ENCODE measurements at regions not wholly inside any gene's neighbourhood (a gene's known extent, or its start where the extent isn't known, plus 50 kb on each side); places are given as distances from the start of the nearest gene placed in this dataset.

DNA sequence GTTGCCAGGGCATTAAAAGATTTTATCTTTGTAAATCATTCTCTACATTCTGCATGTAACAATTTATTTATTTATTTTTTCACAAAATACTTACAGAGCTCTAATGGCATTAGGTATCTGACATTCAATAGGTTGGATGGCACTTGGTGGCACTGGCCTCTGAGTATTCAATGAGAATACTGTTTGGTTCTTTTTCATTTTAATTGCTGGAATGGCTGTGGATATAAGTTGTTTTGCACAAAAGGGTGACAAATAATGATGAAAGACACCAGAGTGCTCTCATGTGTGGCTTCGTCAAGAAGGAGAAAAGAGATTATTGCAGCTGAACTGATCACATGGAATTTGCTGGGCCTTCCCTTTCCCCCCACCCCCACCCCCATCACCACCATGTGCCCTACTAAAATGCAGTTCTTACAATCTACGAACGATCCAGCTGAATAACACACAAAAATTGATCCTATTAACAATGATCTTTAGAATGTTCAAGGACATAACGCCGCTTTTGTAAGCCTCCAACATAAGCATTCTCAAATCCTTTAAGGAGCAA lies 195.2 kb upstream of the POU3F2 start:
- Histone ChIP-seq H3K9me3 (ENCODE audit: control insufficient read depth, insufficient read depth, low read length) (no peaks in the 10 kb centered on the region), H3K4me3 (ENCODE audit: low read depth, low read length) (no peak overlapping the region), H3K4me1 (ENCODE audit: control insufficient read depth, insufficient read depth, low read length) (peaks cover 9% of the 10 kb centered on the region), H3K36me3 (ENCODE audit: control insufficient read depth, insufficient read depth, low read length) (no peaks in the 10 kb centered on the region), H3K27me3 (ENCODE audit: control insufficient read depth, insufficient read depth, low read length) (no peaks in the 10 kb centered on the region), H3K27ac (ENCODE audit: low read depth, low read length) (peak overlapping the region; percentile 3)
- WGBS (ENCODE audit: insufficient coverage), result 17% methylated on average over 2 of the region's 5 CpGs
- DNase-seq (ENCODE audit: low read depth in 4 of 6, low spot score in 6 of 6), result peak in 2 of 6 donors; percentile 25 to 36

DNA sequence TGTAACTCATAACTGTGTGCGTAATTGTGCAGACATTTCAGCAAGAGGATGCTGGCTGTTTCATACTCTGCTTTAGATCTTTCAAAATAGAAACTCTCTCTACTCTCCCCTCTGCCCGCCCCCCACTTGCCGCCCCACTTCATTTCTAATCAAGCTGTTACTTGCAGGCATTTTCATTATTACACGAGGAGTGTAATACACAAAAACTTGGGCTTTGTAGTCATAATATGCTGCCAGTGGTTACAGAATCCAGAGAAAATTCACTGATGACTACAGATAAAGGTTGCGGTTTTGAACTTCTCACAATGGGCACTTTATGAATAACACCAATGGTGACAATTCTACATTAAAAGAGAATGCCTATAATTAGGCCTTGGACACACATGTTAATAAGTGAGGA lies 194.0 kb upstream of the POU3F2 start:
- Histone ChIP-seq H3K4me3 (ENCODE audit: low read depth, low read length) (no peak overlapping the region), H3K4me1 (ENCODE audit: control insufficient read depth, insufficient read depth, low read length) (peaks cover 6% of the 10 kb centered on the region), H3K27ac (ENCODE audit: low read depth, low read length) (peak overlapping the region; percentile 16), H3K27me3 (ENCODE audit: control insufficient read depth, insufficient read depth, low read length) (no peaks in the 10 kb centered on the region), H3K9me3 (ENCODE audit: control insufficient read depth, insufficient read depth, low read length) (no peaks in the 10 kb centered on the region), H3K36me3 (ENCODE audit: control insufficient read depth, insufficient read depth, low read length) (no peaks in the 10 kb centered on the region)
- 80% methylated on average over 2 of the region's 5 CpGs for WGBS (ENCODE audit: insufficient coverage)
- DNase-seq (ENCODE audit: low read depth in 4 of 6, low spot score in 6 of 6), result no peak

DNA sequence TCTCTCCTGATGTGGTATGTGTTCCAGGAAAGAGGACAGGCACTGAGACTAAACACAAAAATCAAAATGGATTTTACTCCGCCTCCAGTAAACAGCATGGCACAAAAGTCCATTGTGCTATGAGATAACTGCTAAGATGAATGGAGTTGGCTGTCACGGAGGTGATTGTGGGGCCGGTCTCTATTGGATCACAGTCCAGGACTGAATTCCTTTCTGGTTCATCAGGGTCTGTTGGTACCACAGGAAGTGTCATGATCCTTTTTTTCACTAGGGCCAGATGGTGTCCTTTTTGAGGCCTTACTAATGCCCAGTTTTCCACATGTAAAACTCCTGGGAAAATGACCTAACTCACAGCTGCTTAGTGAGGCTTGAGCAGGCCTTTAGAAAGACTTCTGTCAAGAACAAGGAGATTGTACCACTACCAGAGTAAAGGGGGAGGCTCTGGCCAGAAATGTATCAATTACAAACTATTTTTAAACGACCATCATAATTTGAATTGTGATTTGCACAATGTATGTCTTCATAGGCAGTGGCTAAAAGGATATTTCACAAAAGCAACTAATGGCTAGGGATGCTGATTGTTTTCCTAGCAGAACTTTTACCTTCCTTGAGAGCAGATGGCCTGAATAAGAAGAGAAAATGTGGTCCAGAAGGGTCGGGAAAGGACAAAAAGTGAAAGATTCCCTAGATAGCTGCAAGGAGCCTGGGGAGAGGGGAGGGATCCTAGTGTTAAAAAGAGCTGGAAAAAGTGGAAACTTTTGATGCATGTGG lies 192.2 kb upstream of the POU3F2 start:
- no peak overlapping the region for H3K4me3 ChIP-seq (ENCODE audit: low read depth, low read length)

DNA sequence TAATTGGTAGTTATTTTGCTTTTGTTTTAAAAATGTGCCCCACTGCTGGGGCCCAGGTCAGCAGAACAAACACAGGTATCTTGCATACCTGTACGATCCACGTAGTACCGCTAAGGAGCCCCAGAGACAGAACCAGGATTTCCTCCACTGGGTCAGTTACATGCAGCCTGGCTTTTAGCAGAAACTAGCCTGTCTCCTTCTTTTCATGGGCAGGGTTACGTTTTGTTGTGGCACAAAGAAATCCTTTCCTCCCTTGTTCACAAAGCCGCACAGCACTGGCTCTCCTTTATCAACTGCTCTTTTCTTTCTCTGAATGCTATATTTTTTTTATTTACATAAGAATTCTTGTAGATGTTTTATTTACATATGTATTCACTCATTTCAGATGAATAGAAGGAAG lies 190.3 kb upstream of the POU3F2 start:
- H3K27me3 ChIP-seq (ENCODE audit: control insufficient read depth, insufficient read depth, low read length), result no peaks in the 10 kb centered on the region
- H3K9me3 ChIP-seq (ENCODE audit: control insufficient read depth, insufficient read depth, low read length), result no peaks in the 10 kb centered on the region
- 55% methylated on average over 3 of the region's 5 CpGs for WGBS (ENCODE audit: insufficient coverage)
- no peaks in the 10 kb centered on the region for H3K36me3 ChIP-seq (ENCODE audit: control insufficient read depth, insufficient read depth, low read length)
- H3K27ac ChIP-seq (ENCODE audit: low read depth, low read length), result peak overlapping the region; percentile 22
- H3K4me3 ChIP-seq (ENCODE audit: low read depth, low read length), result no peak overlapping the region
- peaks cover 6% of the 10 kb centered on the region for H3K4me1 ChIP-seq (ENCODE audit: control insufficient read depth, insufficient read depth, low read length)
- DNase-seq (ENCODE audit: low read depth in 4 of 6, low spot score in 6 of 6), result peak in 2 of 6 donors; percentile 41 to 59

More for the DNA sequence above, 192.2 kb upstream of the POU3F2 start:
- Histone ChIP-seq H3K27ac (ENCODE audit: low read depth, low read length) (peak overlapping the region; percentile 68), H3K36me3 (ENCODE audit: control insufficient read depth, insufficient read depth, low read length) (no peaks in the 10 kb centered on the region), H3K9me3 (ENCODE audit: control insufficient read depth, insufficient read depth, low read length) (no peaks in the 10 kb centered on the region), H3K27me3 (ENCODE audit: control insufficient read depth, insufficient read depth, low read length) (no peaks in the 10 kb centered on the region), H3K4me1 (ENCODE audit: control insufficient read depth, insufficient read depth, low read length) (peaks cover 6% of the 10 kb centered on the region)
- 13% methylated on average over 3 of the region's 5 CpGs for WGBS (ENCODE audit: insufficient coverage)
- DNase-seq (ENCODE audit: low read depth in 4 of 6, low spot score in 6 of 6), result peak in 5 of 6 donors; percentile 43 to 83 (median 47)

DNA sequence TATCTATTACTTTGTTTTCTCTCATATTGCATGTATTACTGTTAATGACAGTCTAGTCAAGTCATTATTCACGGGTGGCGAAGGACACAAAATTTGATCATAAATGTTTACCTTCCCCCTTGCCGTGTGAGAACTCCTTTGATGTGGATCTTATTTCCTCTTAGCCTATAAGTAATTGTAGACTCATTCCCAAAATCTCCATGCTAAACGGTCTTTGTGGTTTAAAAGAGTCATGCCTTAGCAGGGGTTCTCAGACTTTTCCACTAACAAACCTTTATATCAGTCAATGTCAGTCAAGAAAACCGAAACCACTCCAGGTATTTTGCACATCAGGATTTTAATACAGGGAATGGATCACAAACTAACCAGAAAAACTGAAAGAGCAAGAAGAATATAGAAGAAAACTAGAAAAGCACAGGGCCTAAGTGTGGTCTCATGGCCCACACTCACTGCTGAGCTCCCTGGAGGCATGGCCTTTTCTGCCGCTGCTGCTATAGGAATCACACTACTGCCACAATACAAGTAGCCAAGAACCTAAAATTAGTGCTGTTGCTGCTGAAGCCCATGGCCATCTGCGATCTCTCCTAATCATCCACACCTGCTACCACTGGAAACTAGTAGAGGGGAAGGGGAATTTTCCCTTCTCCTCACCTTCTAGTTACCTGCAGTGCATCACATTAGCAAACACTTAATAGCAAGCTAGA lies 186.0 kb upstream of the POU3F2 start:
- Histone ChIP-seq H3K9me3 (ENCODE audit: control insufficient read depth, insufficient read depth, low read length) (no peaks in the 10 kb centered on the region), H3K4me1 (ENCODE audit: control insufficient read depth, insufficient read depth, low read length) (no peaks in the 10 kb centered on the region), H3K4me3 (ENCODE audit: low read depth, low read length) (no peak overlapping the region), H3K36me3 (ENCODE audit: control insufficient read depth, insufficient read depth, low read length) (no peaks in the 10 kb centered on the region), H3K27ac (ENCODE audit: low read depth, low read length) (no peak overlapping the region), H3K27me3 (ENCODE audit: control insufficient read depth, insufficient read depth, low read length) (no peaks in the 10 kb centered on the region)
- WGBS (ENCODE audit: insufficient coverage), result no CpG with 5 or more reads among the region's 7 CpGs
- DNase-seq (ENCODE audit: low read depth in 4 of 6, low spot score in 6 of 6), result no peak

DNA sequence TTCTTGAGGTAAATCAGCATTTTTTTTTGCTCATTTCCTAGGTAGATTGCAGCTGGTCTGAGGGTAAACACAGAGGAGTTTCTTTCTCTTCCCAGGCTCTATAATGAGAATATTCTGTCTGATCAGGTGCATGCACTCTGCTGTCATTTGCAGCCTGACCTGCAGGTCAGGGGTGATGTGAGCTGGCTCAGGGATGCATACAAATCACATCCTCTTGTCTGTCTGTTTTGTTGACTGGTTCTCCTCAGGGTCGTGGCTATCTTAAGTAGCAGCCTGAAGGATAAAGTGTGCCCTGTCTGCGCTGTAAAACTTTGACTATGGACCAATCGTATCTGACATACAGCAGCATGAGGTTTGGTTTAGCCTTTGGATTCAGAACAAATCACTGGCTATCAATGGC lies 183.4 kb upstream of the POU3F2 start:
- no peak overlapping the region for H3K27ac ChIP-seq (ENCODE audit: low read depth, low read length)
- H3K9me3 ChIP-seq (ENCODE audit: control insufficient read depth, insufficient read depth, low read length), result no peaks in the 10 kb centered on the region
- 18% methylated on average over 3 of the region's 3 CpGs for WGBS (ENCODE audit: insufficient coverage)

DNA sequence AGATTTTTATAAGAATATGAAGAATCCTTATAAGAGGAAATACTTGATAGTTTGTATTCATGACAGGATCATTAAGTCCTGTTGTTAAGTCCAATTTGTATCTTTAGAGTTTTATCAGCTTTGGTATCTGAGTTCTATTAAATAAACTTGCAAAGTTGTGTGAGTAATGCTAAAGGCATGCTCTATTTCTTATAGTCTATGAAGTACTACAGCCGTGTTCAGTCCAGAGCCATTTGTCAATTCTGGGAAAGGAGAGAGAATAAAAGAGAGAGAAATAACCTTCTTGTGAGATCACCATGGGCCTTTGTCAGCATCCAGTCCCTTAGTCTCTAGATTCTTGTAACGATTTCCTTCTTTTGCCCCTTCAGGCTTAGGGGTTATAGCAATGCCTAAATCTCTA lies 181.2 kb upstream of the POU3F2 start:
- DNase-seq (ENCODE audit: low read depth in 4 of 6, low spot score in 6 of 6), result no peak
- H3K27me3 ChIP-seq (ENCODE audit: control insufficient read depth, insufficient read depth, low read length), result no peaks in the 10 kb centered on the region
- H3K4me1 ChIP-seq (ENCODE audit: control insufficient read depth, insufficient read depth, low read length), result no peaks in the 10 kb centered on the region
- WGBS (ENCODE audit: insufficient coverage), result 67% methylated on average over 1 of the region's 2 CpGs
- no peak overlapping the region for H3K4me3 ChIP-seq (ENCODE audit: low read depth, low read length)
- H3K27ac ChIP-seq (ENCODE audit: low read depth, low read length), result no peak overlapping the region
- no peaks in the 10 kb centered on the region for H3K9me3 ChIP-seq (ENCODE audit: control insufficient read depth, insufficient read depth, low read length)
- H3K36me3 ChIP-seq (ENCODE audit: control insufficient read depth, insufficient read depth, low read length), result no peaks in the 10 kb centered on the region

More for the DNA sequence above, 183.4 kb upstream of the POU3F2 start:
- Histone ChIP-seq H3K36me3 (ENCODE audit: control insufficient read depth, insufficient read depth, low read length) (no peaks in the 10 kb centered on the region), H3K4me3 (ENCODE audit: low read depth, low read length) (no peak overlapping the region), H3K27me3 (ENCODE audit: control insufficient read depth, insufficient read depth, low read length) (no peaks in the 10 kb centered on the region), H3K4me1 (ENCODE audit: control insufficient read depth, insufficient read depth, low read length) (no peaks in the 10 kb centered on the region)
- DNase-seq (ENCODE audit: low read depth in 4 of 6, low spot score in 6 of 6), result no peak

DNA sequence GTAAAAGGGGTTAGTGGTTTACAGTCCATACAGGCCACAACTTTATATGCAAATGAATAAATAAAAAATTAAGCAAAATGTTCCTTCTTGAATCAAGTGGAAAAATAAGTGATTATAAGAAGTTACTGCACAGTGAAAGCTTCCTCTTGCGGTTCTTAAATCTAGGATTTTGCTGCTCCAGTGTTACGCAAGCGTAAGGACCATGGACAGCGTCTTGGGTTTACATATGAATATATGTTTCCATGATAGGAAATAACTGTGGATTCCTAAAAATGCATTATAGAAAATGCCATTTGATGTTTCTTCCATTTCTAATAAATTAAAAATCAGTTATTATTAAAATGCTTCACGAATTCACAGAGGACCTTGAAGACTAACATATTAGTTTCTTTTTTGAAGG lies 176.6 kb upstream of the POU3F2 start:
- H3K9me3 ChIP-seq (ENCODE audit: control insufficient read depth, insufficient read depth, low read length), result no peaks in the 10 kb centered on the region
- peak in 1 of 6 donors; percentile 52 for DNase-seq (ENCODE audit: low read depth in 4 of 6, low spot score in 6 of 6)
- no peak overlapping the region for H3K4me3 ChIP-seq (ENCODE audit: low read depth, low read length)
- no peaks in the 10 kb centered on the region for H3K36me3 ChIP-seq (ENCODE audit: control insufficient read depth, insufficient read depth, low read length)
- H3K27ac ChIP-seq (ENCODE audit: low read depth, low read length), result no peak overlapping the region
- WGBS (ENCODE audit: insufficient coverage), result 91% methylated on average over 3 of the region's 5 CpGs
- H3K27me3 ChIP-seq (ENCODE audit: control insufficient read depth, insufficient read depth, low read length), result no peaks in the 10 kb centered on the region
- no peaks in the 10 kb centered on the region for H3K4me1 ChIP-seq (ENCODE audit: control insufficient read depth, insufficient read depth, low read length)

DNA sequence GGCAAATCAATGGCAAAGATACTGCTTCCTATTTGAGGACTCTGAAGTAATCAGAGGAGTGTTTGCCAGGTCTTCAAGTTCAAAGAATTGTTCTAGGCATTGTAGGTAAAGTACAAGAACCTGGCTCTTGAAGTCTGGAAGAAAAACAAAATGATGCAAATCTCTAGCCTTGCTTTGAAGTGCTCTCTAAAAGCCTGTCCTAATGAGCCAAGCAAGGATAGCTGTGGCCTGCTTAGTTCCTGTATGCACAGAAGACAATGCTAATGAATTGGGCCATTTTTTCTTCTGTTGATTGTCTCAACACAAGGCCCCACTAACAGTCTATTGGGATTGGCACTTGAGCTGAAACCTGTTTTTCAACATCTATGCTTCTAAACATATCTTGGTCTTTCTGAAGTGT lies 165.0 kb upstream of the POU3F2 start:
- no peaks in the 10 kb centered on the region for H3K36me3 ChIP-seq (ENCODE audit: control insufficient read depth, insufficient read depth, low read length)
- H3K4me3 ChIP-seq (ENCODE audit: low read depth, low read length), result no peak overlapping the region
- DNase-seq (ENCODE audit: low read depth in 4 of 6, low spot score in 6 of 6), result peak in 1 of 6 donors; percentile 13

More for the DNA sequence above, 165.0 kb upstream of the POU3F2 start:
- H3K27me3 ChIP-seq (ENCODE audit: control insufficient read depth, insufficient read depth, low read length), result no peaks in the 10 kb centered on the region
- H3K4me1 ChIP-seq (ENCODE audit: control insufficient read depth, insufficient read depth, low read length), result no peaks in the 10 kb centered on the region
- H3K27ac ChIP-seq (ENCODE audit: low read depth, low read length), result no peak overlapping the region
- H3K9me3 ChIP-seq (ENCODE audit: control insufficient read depth, insufficient read depth, low read length), result no peaks in the 10 kb centered on the region

Data from spinal cord (tissue), 9 donors.